Small intestine (tissue), 7 donors: ENCODE measurements at regions not wholly inside any gene's neighbourhood (a gene's known extent, or its start where the extent isn't known, plus 50 kb on each side); places are given as distances from the start of the nearest gene placed in this dataset.

Source experiments
- DNase-seq, 2 donors: peaks; one replicate each; pipeline versions ENCODE4 v3.0.0 to v3.0.0-alpha.2; 2013
- FAIRE-seq: peaks from 2 replicates; lab custom pipeline; 2012; peaks lifted over from hg19 to GRCh38; lab: Jason Lieb, UNC
- H3K27ac ChIP-seq, 3 donors: one replicate each; pipeline ENCODE4 v1.5.1; 2013; ENCODE audit warnings: low read length in 2 of 3, mild to moderate bottlenecking in 2 of 3, control low read depth in 1 of 3, inconsistent platforms in 1 of 3, low read depth in 1 of 3, moderate library complexity in 1 of 3
- H3K27me3 ChIP-seq, 3 donors: one replicate each; pipeline ENCODE4 v1.6.1; 2013; ENCODE audit warnings: low read length in 3 of 3, inconsistent platforms in 1 of 3; ENCODE audit not compliant: control insufficient read depth in 3 of 3, insufficient read depth in 3 of 3
- H3K36me3 ChIP-seq, 3 donors: one replicate each; pipeline ENCODE4 v1.6.1; 2013; ENCODE audit warnings: low read length in 3 of 3, inconsistent platforms in 1 of 3, low read depth in 1 of 3, mild to moderate bottlenecking in 1 of 3, moderate library complexity in 1 of 3; ENCODE audit not compliant: control insufficient read depth in 3 of 3, insufficient read depth in 2 of 3
- H3K4me1 ChIP-seq, 3 donors: one replicate each; pipeline ENCODE4 v1.6.1; 2013; ENCODE audit warnings: low read length in 2 of 3, inconsistent platforms in 1 of 3, low read depth in 1 of 3, mild to moderate bottlenecking in 1 of 3, moderate library complexity in 1 of 3; ENCODE audit not compliant: control insufficient read depth in 3 of 3, insufficient read depth in 2 of 3
- H3K4me3 ChIP-seq, 3 donors: one replicate each; pipeline ENCODE4 v1.5.1; 2013; ENCODE audit warnings: low read length in 3 of 3, control low read depth in 1 of 3, inconsistent platforms in 1 of 3, low read depth in 1 of 3, mild to moderate bottlenecking in 1 of 3, moderate library complexity in 1 of 3
- H3K9me3 ChIP-seq, 2 donors: one replicate each; pipeline ENCODE4 v1.6.1; 2013; ENCODE audit warnings: low read depth in 1 of 2, low read length in 1 of 2; ENCODE audit not compliant: control insufficient read depth in 2 of 2, insufficient read depth in 1 of 2
- whole genome bisulfite sequencing, 3 donors: extraction: QIAGEN DNeasy Blood & Tissue Kit; methylation state at CpG; one replicate each; pipeline ENCODE4 v1.1.7; 2013; 5-methylcytosine and 5-hydroxymethylcytosine counted together
- donor health status: healthy with polysubstance abuse.
- donor health status: control.
- donor health status: control.
- donor health status: Bipolar disorder and iron deficiency.
- donor health status: healthy.

DNA sequence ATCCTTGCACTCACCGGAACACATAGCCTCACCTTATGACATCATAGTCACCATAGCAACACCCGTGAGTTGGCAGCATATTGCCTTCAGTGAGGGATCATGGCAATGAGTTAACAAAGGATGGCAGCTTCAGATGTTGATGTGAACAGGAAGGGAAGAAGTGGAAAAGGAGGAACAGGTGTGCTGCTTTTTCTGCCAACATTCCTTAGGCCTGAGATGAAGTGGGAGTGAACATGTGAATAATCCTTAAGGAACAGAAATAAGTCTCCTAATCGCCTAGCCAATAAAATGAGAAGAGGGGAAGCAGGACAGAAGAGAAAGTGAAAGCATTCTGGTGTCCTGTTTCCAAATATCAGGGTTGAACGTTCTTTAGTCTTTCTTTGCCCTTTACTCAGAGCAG is 360.0 kb downstream of the BRINP1 start:
- DNase-seq, result peak in 1 of 2 donors; percentile 3
- FAIRE-seq, result no peak

GRCh38 chr9:119020284-119020683 is 349.0 kb downstream of the BRINP1 start:
- Histone ChIP-seq H3K4me3 (no peak overlapping the region), H3K36me3 (no peaks in the 10 kb centered on the region), H3K27ac (no peak overlapping the region), H3K27me3 (peaks cover 0 to 3% (median 0%) of the 10 kb centered on the region in 3 donors), H3K4me1 (no peaks in the 10 kb centered on the region), H3K9me3 (no peaks in the 10 kb centered on the region)
- DNase-seq, result no peak
- WGBS, 3 donors, result 79 to 82% (median 81%) methylated on average over 9 of the region's 9 CpGs
- no peak for FAIRE-seq

More for the DNA sequence above, 360.0 kb downstream of the BRINP1 start:
- WGBS, 3 donors, result 12 to 34% (median 15%) methylated on average over 4 of the region's 4 CpGs
- Histone ChIP-seq H3K4me3 (no peak overlapping the region), H3K4me1 (no peaks in the 10 kb centered on the region), H3K9me3 (no peaks in the 10 kb centered on the region), H3K36me3 (no peaks in the 10 kb centered on the region), H3K27ac (no peak overlapping the region), H3K27me3 (no peaks in the 10 kb centered on the region)

DNA sequence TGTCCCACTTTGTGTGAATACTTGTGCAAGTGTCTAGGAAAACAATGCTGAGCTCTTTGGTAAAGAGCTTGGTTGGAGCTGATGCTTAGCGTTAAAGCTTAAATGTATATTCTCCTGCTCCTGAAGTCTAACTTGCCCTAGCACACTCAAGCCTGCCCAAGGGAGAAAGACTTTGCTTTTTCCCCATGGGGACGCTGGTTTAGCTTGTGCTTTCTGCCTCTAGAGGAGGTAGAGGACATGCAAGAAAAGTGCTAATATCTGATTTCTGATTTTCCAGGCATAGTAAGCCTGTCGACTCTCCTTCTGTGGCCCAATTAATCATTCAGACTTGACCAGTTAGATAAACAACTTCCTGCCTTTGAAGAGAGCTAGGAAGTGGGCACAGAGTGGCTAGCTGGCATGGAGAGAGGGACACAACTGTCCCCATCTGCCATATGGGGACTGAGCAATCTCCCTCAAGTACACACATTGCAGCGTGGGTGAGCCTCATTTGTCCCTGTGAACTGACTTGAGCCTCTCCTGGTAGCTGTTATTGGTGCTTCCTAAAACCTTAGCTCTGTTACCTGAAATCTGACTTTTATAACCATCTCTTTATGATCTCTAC is 348.4 kb downstream of the BRINP1 start:
- no peak overlapping the region for H3K27ac ChIP-seq
- 46 to 55% (median 51%) methylated on average over 4 of the region's 4 CpGs for WGBS, 3 donors
- no peaks in the 10 kb centered on the region for H3K36me3 ChIP-seq
- no peak for DNase-seq
- no peak for FAIRE-seq
- H3K4me3 ChIP-seq, result no peak overlapping the region
- no peaks in the 10 kb centered on the region for H3K9me3 ChIP-seq
- H3K4me1 ChIP-seq, result no peaks in the 10 kb centered on the region
- peaks cover 0 to 3% (median 0%) of the 10 kb centered on the region in 3 donors for H3K27me3 ChIP-seq

GRCh38 chr9:119026120-119026519 is 343.1 kb downstream of the BRINP1 start:
- no peaks in the 10 kb centered on the region for H3K27me3 ChIP-seq
- H3K27ac ChIP-seq, result no peak overlapping the region
- H3K4me1 ChIP-seq, result no peaks in the 10 kb centered on the region
- WGBS, 3 donors, result 61 to 65% (median 64%) methylated on average over 4 of the region's 4 CpGs
- H3K36me3 ChIP-seq, result no peaks in the 10 kb centered on the region
- no peak for DNase-seq
- FAIRE-seq, result no peak
- H3K4me3 ChIP-seq, result no peak overlapping the region
- H3K9me3 ChIP-seq, result no peaks in the 10 kb centered on the region

GRCh38 chr9:119027901-119028699 is 341.1 kb downstream of the BRINP1 start:
- H3K27ac ChIP-seq, result no peak overlapping the region
- H3K27me3 ChIP-seq, result no peaks in the 10 kb centered on the region
- H3K36me3 ChIP-seq, result no peaks in the 10 kb centered on the region

GRCh38 chr9:119029886-119030285 is 339.3 kb downstream of the BRINP1 start:
- DNase-seq (no peak), FAIRE-seq (no peak)
- 81 to 88% (median 83%) methylated on average over 5 of the region's 5 CpGs for WGBS, 3 donors
- H3K4me3 ChIP-seq, result no peak overlapping the region
- no peak overlapping the region for H3K27ac ChIP-seq
- H3K27me3 ChIP-seq, result no peaks in the 10 kb centered on the region
- no peaks in the 10 kb centered on the region for H3K36me3 ChIP-seq
- H3K9me3 ChIP-seq, result no peaks in the 10 kb centered on the region
- no peaks in the 10 kb centered on the region for H3K4me1 ChIP-seq

More at GRCh38 chr9:119027901-119028699, 341.1 kb downstream of the BRINP1 start:
- FAIRE-seq, result no peak
- WGBS, 3 donors, result 58 to 76% (median 75%) methylated on average over 7 of the region's 7 CpGs
- DNase-seq, result no peak
- Histone ChIP-seq H3K9me3 (no peaks in the 10 kb centered on the region), H3K4me3 (no peak overlapping the region), H3K4me1 (no peaks in the 10 kb centered on the region)

- H3K36me3 ChIP-seq, result no peaks in the 10 kb centered on the region
- WGBS, 3 donors, result 58 to 83% (median 59%) methylated on average over 3 of the region's 3 CpGs
- no peaks in the 10 kb centered on the region for H3K9me3 ChIP-seq
- no peak for FAIRE-seq
- no peak overlapping the region for H3K4me3 ChIP-seq
- H3K27me3 ChIP-seq, result no peaks in the 10 kb centered on the region
- H3K4me1 ChIP-seq, result no peaks in the 10 kb centered on the region
- H3K27ac ChIP-seq, result no peak overlapping the region
- no peak for DNase-seq
Observed at GRCh38 chr9:119033596-119033995, 335.6 kb downstream of the BRINP1 start.

DNA sequence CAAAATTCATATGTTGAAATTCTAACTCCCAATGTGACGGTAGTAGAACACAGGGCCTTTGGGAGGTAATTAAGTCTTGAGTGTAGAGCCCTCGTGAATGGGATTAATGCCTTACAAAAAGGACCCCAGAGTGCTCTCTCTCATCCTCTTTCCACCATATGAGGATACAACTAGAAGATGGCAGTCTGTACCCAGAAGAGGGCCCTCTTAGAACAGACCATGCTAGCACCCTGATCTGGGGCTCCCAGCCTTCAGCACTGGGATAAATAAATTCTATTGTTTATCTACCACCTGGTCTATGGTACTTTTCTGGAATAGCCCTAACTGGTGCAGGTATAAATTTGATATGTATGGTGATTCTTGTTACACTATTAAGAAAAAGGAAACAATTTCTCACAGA is 332.3 kb downstream of the BRINP1 start:
- Histone ChIP-seq H3K36me3 (no peaks in the 10 kb centered on the region), H3K4me3 (no peak overlapping the region), H3K9me3 (no peaks in the 10 kb centered on the region), H3K4me1 (no peaks in the 10 kb centered on the region), H3K27me3 (no peaks in the 10 kb centered on the region), H3K27ac (no peak overlapping the region)
- WGBS, 3 donors, result 70% methylated on average over 2 of the region's 2 CpGs
- FAIRE-seq (no peak), DNase-seq (no peak)
